H9 (cell line): ENCODE measurements at regions not wholly inside any gene's neighbourhood (a gene's known extent, or its start where the extent isn't known, plus 50 kb on each side); places are given as distances from the start of the nearest gene placed in this dataset.
A peak's percentile ranks its signal among the peaks of the same experiment; 100 is the strongest.

ENCODE experiments used
- DNase-seq: peaks from one replicate; pipeline ENCODE4 v3.0.0-alpha.2; 2017
- H2AFZ ChIP-seq: one replicate; pipeline ENCODE4 v1.6.1; 2013; ENCODE audit warnings: mild to moderate bottlenecking, low read length, control low read depth, moderate library complexity
- H2AK5ac ChIP-seq: 2 replicates; pipeline ENCODE4 v1.6.1; 2013; ENCODE audit warnings: low read length, control low read depth, mixed read lengths; ENCODE audit not compliant: insufficient read length
- H2BK120ac ChIP-seq: one replicate; pipeline ENCODE4 v1.6.1; 2013; ENCODE audit warnings: low read depth, mild to moderate bottlenecking, low read length, control low read depth, inconsistent platforms; ENCODE audit not compliant: poor library complexity, severe bottlenecking
- H2BK12ac ChIP-seq: 2 replicates; pipeline ENCODE4 v1.6.1; 2013; ENCODE audit warnings: low read length, control low read depth, mixed read lengths, low read depth; ENCODE audit not compliant: insufficient read length
- H2BK15ac ChIP-seq: 2 replicates; pipeline ENCODE4 v1.6.1; 2013; ENCODE audit warnings: low read depth, low read length, control low read depth
- H2BK20ac ChIP-seq: one replicate; pipeline ENCODE4 v1.6.1; 2013; ENCODE audit warnings: low read depth, mild to moderate bottlenecking, low read length, control low read depth, inconsistent platforms; ENCODE audit not compliant: poor library complexity, severe bottlenecking
- H2BK5ac ChIP-seq: 2 replicates; pipeline ENCODE4 v1.6.1; 2013; ENCODE audit warnings: low read length, control low read depth, mixed read lengths; ENCODE audit not compliant: insufficient read length
- H3K14ac ChIP-seq: 2 replicates; pipeline ENCODE4 v1.6.1; 2013; ENCODE audit warnings: low read length, control low read depth; ENCODE audit not compliant: insufficient read depth
- H3K18ac ChIP-seq: 2 replicates; pipeline ENCODE4 v1.6.1; 2013; ENCODE audit warnings: low read depth, mild to moderate bottlenecking, mixed read lengths, low read length, control low read depth; ENCODE audit not compliant: insufficient read length
- H3K23ac ChIP-seq: 2 replicates; pipeline ENCODE4 v1.6.1; 2013; ENCODE audit warnings: low read length, control low read depth, mixed read lengths, low read depth; ENCODE audit not compliant: insufficient read length
- H3K23me2 ChIP-seq: 2 replicates; pipeline ENCODE4 v1.6.1; 2013; ENCODE audit warnings: low read depth, mild to moderate bottlenecking, mixed read lengths, low read length, control low read depth; ENCODE audit not compliant: insufficient read length, poor library complexity, severe bottlenecking
- H3K27ac ChIP-seq: 2 replicates; pipeline ENCODE4 v1.5.1; 2013; ENCODE audit warnings: low read length, control low read depth, mixed read lengths, low read depth; ENCODE audit not compliant: insufficient read length
- H3K27me3 ChIP-seq: 2 replicates; pipeline ENCODE4 v1.6.1; 2013; ENCODE audit warnings: low read length, control low read depth, inconsistent platforms; ENCODE audit not compliant: insufficient read depth
- H3K4ac ChIP-seq: 2 replicates; pipeline ENCODE4 v1.6.1; 2013; ENCODE audit warnings: low read depth, mild to moderate bottlenecking, control low read depth, inconsistent platforms, low read length, moderate library complexity
- H3K4me1 ChIP-seq: 2 replicates; pipeline ENCODE4 v1.6.1; 2013; ENCODE audit warnings: low read length, control low read depth, inconsistent platforms; ENCODE audit not compliant: insufficient read depth
- H3K4me2 ChIP-seq: 2 replicates; pipeline ENCODE4 v1.6.1; 2013; ENCODE audit warnings: low read length, control low read depth, mixed read lengths; ENCODE audit not compliant: insufficient read length, insufficient read depth
- H3K56ac ChIP-seq: 2 replicates; pipeline ENCODE4 v1.6.1; 2013; ENCODE audit warnings: low read depth, mild to moderate bottlenecking, mixed read lengths, low read length, control low read depth; ENCODE audit not compliant: insufficient read length
- H3K79me1 ChIP-seq: 2 replicates; pipeline ENCODE4 v1.6.1; 2013; ENCODE audit warnings: low read depth, mild to moderate bottlenecking, moderate library complexity, low read length, control low read depth, inconsistent platforms; ENCODE audit not compliant: insufficient read depth, poor library complexity, severe bottlenecking
- H3K79me2 ChIP-seq: 2 replicates; pipeline ENCODE4 v1.6.1; 2013; ENCODE audit warnings: low read length, control low read depth, inconsistent platforms; ENCODE audit not compliant: insufficient read depth
- H3K9ac ChIP-seq: 2 replicates; pipeline ENCODE4 v1.6.1; 2013; ENCODE audit warnings: low read length, control low read depth, mixed read lengths; ENCODE audit not compliant: insufficient read length; ENCODE audit errors: extremely low read depth
- H3K9me3 ChIP-seq: one replicate; pipeline ENCODE4 v1.6.1; 2013; ENCODE audit warnings: low read depth, low read length, inconsistent platforms; ENCODE audit not compliant: control insufficient read depth
- H3T11ph ChIP-seq: one replicate; pipeline ENCODE4 v1.6.1; 2013; ENCODE audit warnings: mild to moderate bottlenecking, low read length, control low read depth, inconsistent platforms
- H4K20me1 ChIP-seq: one replicate; pipeline ENCODE4 v1.6.1; 2013; ENCODE audit not compliant: control insufficient read depth, insufficient read length, insufficient read depth
- H4K5ac ChIP-seq: 2 replicates; pipeline ENCODE4 v1.6.1; 2013; ENCODE audit warnings: low read depth, mild to moderate bottlenecking, mixed read lengths, low read length, control low read depth; ENCODE audit not compliant: insufficient read length
- H4K8ac ChIP-seq: replicated peaks from 2 replicates; pipeline ENCODE4 v1.6.1; 2013; ENCODE audit warnings: low read length, control low read depth, mixed read lengths, low read depth; ENCODE audit not compliant: insufficient read length
- H4K91ac ChIP-seq: 2 replicates; pipeline ENCODE4 v1.6.1; 2013; ENCODE audit warnings: low read depth, mild to moderate bottlenecking, moderate library complexity, mixed read lengths, low read length, control low read depth; ENCODE audit not compliant: insufficient read length
- H3K27ac Mint-ChIP-seq, 3 experiments: 2 replicates in 2 of 3; 3 replicates in 1 of 3; pipeline ENCODE4 v1.8.0; 2020 to 2021; ENCODE audit warnings: mixed read lengths in 3 of 3, mild to moderate bottlenecking in 1 of 3, moderate library complexity in 1 of 3
- H3K27me3 Mint-ChIP-seq: 2 replicates; pipeline ENCODE4 v1.8.0; 2021; ENCODE audit warnings: low read depth, mild to moderate bottlenecking, moderate library complexity, mixed read lengths
- H3K36me3 Mint-ChIP-seq, 3 experiments: 2 replicates in 2 of 3; 3 replicates in 1 of 3; pipeline ENCODE4 v1.8.0; 2020 to 2021; ENCODE audit warnings: low read depth in 3 of 3, mixed read lengths in 3 of 3; ENCODE audit not compliant: insufficient read depth in 1 of 3
- H3K4me1 Mint-ChIP-seq, 2 experiments: 2 replicates each; pipeline ENCODE4 v1.8.0; 2020; ENCODE audit warnings: mixed read lengths in 2 of 2
- H3K4me3 Mint-ChIP-seq, 2 experiments: 2 replicates in 1 of 2; 3 replicates in 1 of 2; pipeline ENCODE4 v1.8.0; 2020 to 2021; ENCODE audit warnings: mild to moderate bottlenecking in 2 of 2, mixed read lengths in 2 of 2, moderate library complexity in 1 of 2
- H3K9me3 Mint-ChIP-seq, 2 experiments: 2 replicates in 1 of 2; 3 replicates in 1 of 2; pipeline ENCODE4 v1.8.0; 2020; ENCODE audit warnings: mild to moderate bottlenecking in 2 of 2, mixed read lengths in 2 of 2, moderate library complexity in 1 of 2
- CTCF ChIP-seq: fragments of 200-600 bp; sonication (generic); conservative IDR thresholded peaks from 3 replicates; pipeline ENCODE4 v1.8.0; 2021; ENCODE audit warnings: antibody characterized with exemption, mild to moderate bottlenecking
- WGBS: extraction: QIAGEN DNeasy Blood & Tissue Kit; methylation state at CpG from one replicate; pipeline ENCODE4 v1.1.7; 2013; ENCODE audit warnings: missing lambda C conversion rate, low lambda C conversion rate, mixed read lengths; ENCODE audit not compliant: insufficient read length; ENCODE audit errors: extremely low coverage; 5-methylcytosine and 5-hydroxymethylcytosine counted together

GRCh38 chr6:76574746-76575145, 502.3 kb upstream of the IMPG1 start:
- H2BK12ac ChIP-seq, result no peak overlapping the region
- H3K9me3 Mint-ChIP-seq, result no peaks in the 10 kb centered on the region
- peak overlapping the region; percentile 8 to 65 (median 38); a peak in 5 of 7 replicates for H3K27ac Mint-ChIP-seq
- H3K23me2 ChIP-seq, result no peaks in the 10 kb centered on the region
- WGBS, result no CpG with 5 or more reads among the region's 4 CpGs
- H4K91ac ChIP-seq, result no peak overlapping the region
- H3K27me3 Mint-ChIP-seq, result no peaks in the 10 kb centered on the region
- H3K27ac ChIP-seq, result no peak overlapping the region
- no peak overlapping the region for H3K18ac ChIP-seq
- H3K79me2 ChIP-seq, result peaks cover 18% of the 10 kb centered on the region; the same call in 1 of the 2 replicates
- no peak for DNase-seq
- H4K5ac ChIP-seq, result no peak overlapping the region
- H2BK5ac ChIP-seq, result no peak overlapping the region
- peaks cover 23 to 42% of the 10 kb centered on the region in 2 experiments for H3K4me1 Mint-ChIP-seq
- H3T11ph ChIP-seq, result no peak overlapping the region
- H3K9ac ChIP-seq, result no peak overlapping the region
- no peak overlapping the region for H2BK120ac ChIP-seq
- H3K36me3 Mint-ChIP-seq, result no peaks in the 10 kb centered on the region; a peak in 1 of 7 replicates
- peaks cover 3% of the 10 kb centered on the region for H3K79me1 ChIP-seq
- no peaks in the 10 kb centered on the region for H3K9me3 ChIP-seq
- H3K27me3 ChIP-seq, result no peaks in the 10 kb centered on the region
- H2BK20ac ChIP-seq, result no peak overlapping the region
- H3K4me2 ChIP-seq, result no peak overlapping the region
- H2BK15ac ChIP-seq, result no peak overlapping the region
- TF ChIP-seq CTCF, result no peak
- H2AFZ ChIP-seq, result no peak overlapping the region
- no peak overlapping the region for H3K23ac ChIP-seq
- no peak overlapping the region for H2AK5ac ChIP-seq
- H4K20me1 ChIP-seq, result no peaks in the 10 kb centered on the region
- no peak overlapping the region for H3K56ac ChIP-seq
- H4K8ac ChIP-seq, result no peak overlapping the region
- H3K4ac ChIP-seq, result no peak overlapping the region
- peak overlapping the region in 1 of 2 experiments; percentile 1; a peak in 1 of 5 replicates for H3K4me3 Mint-ChIP-seq
- no peak overlapping the region for H3K14ac ChIP-seq
- no peaks in the 10 kb centered on the region; the same call in 1 of the 2 replicates for H3K4me1 ChIP-seq
